Panc1 (cell line): ENCODE measurements at regions not wholly inside any gene's neighbourhood (a gene's known extent, or its start where the extent isn't known, plus 50 kb on each side); places are given as distances from the start of the nearest gene placed in this dataset.

Experiments
- ATAC-seq: fragments of 200-7000 bp; cut with Tn5 transposase; 2 replicates; pipeline ENCODE4 v1.9.1; 2020; ENCODE audit warnings: mild to moderate bottlenecking, moderate library complexity
- BruUV-seq: library from RNA; stranded (reverse); fragments of 400-500 nt; replicated peaks from 2 replicates; lab custom pipeline; 2021; lab: Mats Ljungman, UMichigan
- CTCF ChIA-PET: fragments of 300-600 bp; sonication (Branson Sonifier 250); formaldehyde crosslinking; loops from one replicate; lab custom pipeline; 2022; ENCODE audit warnings: antibody characterized with exemption; lab: Charles Lee
- POLR2A ChIA-PET: fragments of 300-600 bp; sonication (Branson Sonifier 250); formaldehyde crosslinking; loops from one replicate; lab custom pipeline; 2022; ENCODE audit warnings: antibody characterized with exemption; lab: Charles Lee
- DNase-seq: peaks from one replicate; pipeline ENCODE4 v3.0.0-alpha.2; 2010; ENCODE audit warnings: low read depth, low spot score
- H3K27ac ChIP-seq: 2 replicates; pipeline ENCODE4 v1.5.1; 2011; ENCODE audit warnings: mild to moderate bottlenecking, low read length, inconsistent platforms
- H3K27me3 ChIP-seq: fragments of 200-500 bp; sonication (Bioruptor generic); 2 replicates; pipeline ENCODE4 v1.6.0; 2014; ENCODE audit warnings: low read length, inconsistent platforms; ENCODE audit not compliant: control insufficient read depth, insufficient read depth
- H3K36me3 ChIP-seq: fragments of 200-500 bp; sonication (Bioruptor generic); 2 replicates; pipeline ENCODE4 v1.5.1; 2014; ENCODE audit warnings: inconsistent platforms, mild to moderate bottlenecking, low read length, moderate library complexity; ENCODE audit not compliant: control insufficient read depth, insufficient read depth
- H3K4me1 ChIP-seq: 2 replicates; pipeline ENCODE4 v1.5.1; 2011; ENCODE audit warnings: inconsistent platforms, mild to moderate bottlenecking, low read length, moderate library complexity; ENCODE audit not compliant: control insufficient read depth, insufficient read depth
- H3K4me3 ChIP-seq, 2 experiments: 2 replicates each; pipeline ENCODE4 v1.5.1; 2011 to 2012; ENCODE audit warnings: low read depth in 2 of 2, low read length in 2 of 2, mild to moderate bottlenecking in 2 of 2, inconsistent platforms in 1 of 2, moderate library complexity in 1 of 2
- H3K9me3 ChIP-seq: fragments of 200-500 bp; sonication (Bioruptor generic); 2 replicates; pipeline ENCODE4 v1.5.1; 2014; ENCODE audit warnings: low read depth, mild to moderate bottlenecking, inconsistent platforms, low read length, moderate library complexity; ENCODE audit not compliant: control insufficient read depth, insufficient read depth
- CTCF ChIP-seq: fragments of 450-650 bp; IDR thresholded peaks from 2 replicates; pipeline ENCODE4 v1.5.1; 2017; ENCODE audit warnings: mild to moderate bottlenecking
- POLR2AphosphoS5 ChIP-seq: IDR thresholded peaks from 2 replicates; pipeline ENCODE4 v1.6.1; 2012; ENCODE audit warnings: mild to moderate bottlenecking, low read depth, low read length, moderate library complexity
- REST ChIP-seq, 2 experiments: IDR thresholded peaks; 2 replicates each; pipeline ENCODE4 v1.6.1; 2011 to 2012; ENCODE audit warnings: low read depth in 2 of 2, control low read depth in 1 of 2, low read length in 1 of 2, mild to moderate bottlenecking in 1 of 2, moderate library complexity in 1 of 2; ENCODE audit not compliant: insufficient read depth in 1 of 2
- SIN3A ChIP-seq: IDR thresholded peaks from 2 replicates; pipeline ENCODE4 v1.6.1; 2012; ENCODE audit warnings: low read depth, mild to moderate bottlenecking, low read length, moderate library complexity, borderline replicate concordance; ENCODE audit not compliant: insufficient read depth
- TCF7L2 ChIP-seq: IDR thresholded peaks from 2 replicates; pipeline ENCODE4 v1.6.1; 2011; ENCODE audit warnings: mild to moderate bottlenecking, low read depth, low read length, inconsistent platforms
- in situ Hi-C: cut with HindIII; loops from 2 replicates; pipeline ENCODE4 v1.10.0; 2016; ENCODE audit warnings: low sequenced_read_pairs, low pct_unique_long_range_greater_than_20kb
- intact Hi-C: fragments of 100-400 bp; cut with micrococcal nuclease; formaldehyde crosslinking; loops from one replicate; pipeline ENCODE4 v1.10.0; 2022; ENCODE audit not compliant: unreplicated experiment

- no peaks in the 10 kb centered on the region for H3K4me1 ChIP-seq
- intact Hi-C loops (no loop called here), in situ Hi-C loops (no loop called here)
- no peak overlapping the region for H3K4me3 ChIP-seq
- ATAC-seq (no peak), DNase-seq (no peak)
- ChIA-PET CTCF (no interaction called here), POLR2A (no interaction called here)
- TF ChIP-seq POLR2AphosphoS5 (no peak), CTCF (no peak), TCF7L2 (no peak), SIN3A (no peak)
- BruUV-seq = no TSS peak
- no peak overlapping the region for H3K27ac ChIP-seq
- no peaks in the 10 kb centered on the region for H3K27me3 ChIP-seq
- H3K36me3 ChIP-seq = no peaks in the 10 kb centered on the region
- no peaks in the 10 kb centered on the region for H3K9me3 ChIP-seq
Measured at GRCh38 chr4:185945906-185946305, 123.0 kb upstream of the TLR3 start.

GRCh38 chr4:185950891-185951290, 118.1 kb upstream of the TLR3 start:
- CTCF ChIA-PET = no interaction called here
- ATAC-seq (no peak), DNase-seq (no peak)
- intact Hi-C loops (no loop called here), in situ Hi-C loops (no loop called here)
- Histone ChIP-seq H3K36me3 (no peaks in the 10 kb centered on the region), H3K27me3 (no peaks in the 10 kb centered on the region), H3K27ac (no peak overlapping the region), H3K9me3 (no peaks in the 10 kb centered on the region), H3K4me1 (no peaks in the 10 kb centered on the region), H3K4me3 (no peak overlapping the region)
- TF ChIP-seq SIN3A (no peak), CTCF (no peak), POLR2AphosphoS5 (no peak), REST (IDR thresholded peaks at IDR 0.05; ENCODE audit: insufficient read depth in 1 of 2, low read depth in 2 of 2, low read length in 1 of 2) (no peak), TCF7L2 (no peak)
- POLR2A ChIA-PET = no interaction called here
- no TSS peak for BruUV-seq
